Osteocyte (in vitro differentiated cells): ENCODE measurements at regions not wholly inside any gene's neighbourhood (a gene's known extent, or its start where the extent isn't known, plus 50 kb on each side); places are given as distances from the start of the nearest gene placed in this dataset.

Experiments
- DNase-seq: peaks from one replicate; pipeline ENCODE4 v3.0.0; 2021; ENCODE audit warnings: mixed read lengths; ENCODE audit not compliant: unreplicated experiment; ENCODE audit errors: extremely low spot score
- H3K27ac Mint-ChIP-seq: one replicate; pipeline ENCODE4 v1.8.0; 2021; ENCODE audit warnings: mild to moderate bottlenecking, mixed read lengths; ENCODE audit not compliant: unreplicated experiment
- H3K27me3 Mint-ChIP-seq: one replicate; pipeline ENCODE4 v1.8.0; 2021; ENCODE audit warnings: mixed read lengths; ENCODE audit not compliant: unreplicated experiment
- H3K36me3 Mint-ChIP-seq: one replicate; pipeline ENCODE4 v1.8.0; 2021; ENCODE audit warnings: mixed read lengths; ENCODE audit not compliant: unreplicated experiment
- H3K4me1 Mint-ChIP-seq: one replicate; pipeline ENCODE4 v1.8.0; 2021; ENCODE audit warnings: mixed read lengths; ENCODE audit not compliant: unreplicated experiment
- H3K4me3 Mint-ChIP-seq: one replicate; pipeline ENCODE4 v1.8.0; 2021; ENCODE audit warnings: mild to moderate bottlenecking, moderate library complexity, mixed read lengths; ENCODE audit not compliant: unreplicated experiment
- H3K9me3 Mint-ChIP-seq: one replicate; pipeline ENCODE4 v1.8.0; 2021; ENCODE audit warnings: mixed read lengths; ENCODE audit not compliant: unreplicated experiment
- TF ChIP-seq, protein P1 (sequence below): fragments of 200-600 bp; sonication (generic); IDR thresholded peaks from 2 replicates; pipeline ENCODE4 v1.5.0; 2021; ENCODE audit warnings: antibody characterized with exemption, mild to moderate bottlenecking, moderate library complexity

DNA sequence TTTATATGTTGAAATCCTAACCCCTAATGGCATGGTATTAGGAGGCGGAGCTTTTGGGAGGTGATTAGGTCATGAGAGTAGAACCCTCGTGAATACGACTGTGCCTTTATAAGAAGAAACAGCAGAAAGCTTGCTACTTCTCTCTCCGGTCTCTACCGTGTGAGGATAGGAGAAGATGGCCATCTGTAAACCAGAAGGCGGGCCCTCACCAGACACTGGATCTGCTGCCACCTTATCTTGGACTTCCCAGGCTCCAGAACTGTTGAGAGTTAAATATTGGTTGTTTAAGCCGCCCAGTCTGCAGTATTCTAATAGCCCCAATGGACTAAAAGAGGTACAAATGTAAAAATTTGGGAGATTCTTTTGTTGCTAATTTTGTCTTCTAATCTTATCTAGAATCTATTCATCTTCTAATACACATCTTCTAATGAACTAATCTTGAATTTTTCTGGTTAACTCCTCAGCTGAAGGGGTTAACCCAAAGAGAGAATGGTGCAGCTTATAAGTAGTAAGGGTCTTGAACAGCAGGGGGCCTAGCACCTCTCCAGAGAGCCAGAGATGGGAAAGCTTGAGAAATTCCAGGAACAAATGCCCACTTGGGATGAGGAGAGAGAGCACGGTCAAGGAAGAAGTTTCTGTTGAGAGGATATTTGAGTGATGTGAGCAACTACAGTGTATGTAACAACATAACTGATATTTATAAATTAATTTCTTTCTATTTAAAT, 264.0 kb upstream of the GRIP1 start:
- peaks cover 8% of the 10 kb centered on the region for H3K4me1 Mint-ChIP-seq
- H3K27me3 Mint-ChIP-seq, result no peaks in the 10 kb centered on the region
- TF ChIP-seq, protein P1, sequence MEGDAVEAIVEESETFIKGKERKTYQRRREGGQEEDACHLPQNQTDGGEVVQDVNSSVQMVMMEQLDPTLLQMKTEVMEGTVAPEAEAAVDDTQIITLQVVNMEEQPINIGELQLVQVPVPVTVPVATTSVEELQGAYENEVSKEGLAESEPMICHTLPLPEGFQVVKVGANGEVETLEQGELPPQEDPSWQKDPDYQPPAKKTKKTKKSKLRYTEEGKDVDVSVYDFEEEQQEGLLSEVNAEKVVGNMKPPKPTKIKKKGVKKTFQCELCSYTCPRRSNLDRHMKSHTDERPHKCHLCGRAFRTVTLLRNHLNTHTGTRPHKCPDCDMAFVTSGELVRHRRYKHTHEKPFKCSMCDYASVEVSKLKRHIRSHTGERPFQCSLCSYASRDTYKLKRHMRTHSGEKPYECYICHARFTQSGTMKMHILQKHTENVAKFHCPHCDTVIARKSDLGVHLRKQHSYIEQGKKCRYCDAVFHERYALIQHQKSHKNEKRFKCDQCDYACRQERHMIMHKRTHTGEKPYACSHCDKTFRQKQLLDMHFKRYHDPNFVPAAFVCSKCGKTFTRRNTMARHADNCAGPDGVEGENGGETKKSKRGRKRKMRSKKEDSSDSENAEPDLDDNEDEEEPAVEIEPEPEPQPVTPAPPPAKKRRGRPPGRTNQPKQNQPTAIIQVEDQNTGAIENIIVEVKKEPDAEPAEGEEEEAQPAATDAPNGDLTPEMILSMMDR, result no peak
- no peaks in the 10 kb centered on the region for H3K36me3 Mint-ChIP-seq
- no peaks in the 10 kb centered on the region for H3K9me3 Mint-ChIP-seq
- no peak overlapping the region for H3K27ac Mint-ChIP-seq
- no peak overlapping the region for H3K4me3 Mint-ChIP-seq
- no peak for DNase-seq

DNA sequence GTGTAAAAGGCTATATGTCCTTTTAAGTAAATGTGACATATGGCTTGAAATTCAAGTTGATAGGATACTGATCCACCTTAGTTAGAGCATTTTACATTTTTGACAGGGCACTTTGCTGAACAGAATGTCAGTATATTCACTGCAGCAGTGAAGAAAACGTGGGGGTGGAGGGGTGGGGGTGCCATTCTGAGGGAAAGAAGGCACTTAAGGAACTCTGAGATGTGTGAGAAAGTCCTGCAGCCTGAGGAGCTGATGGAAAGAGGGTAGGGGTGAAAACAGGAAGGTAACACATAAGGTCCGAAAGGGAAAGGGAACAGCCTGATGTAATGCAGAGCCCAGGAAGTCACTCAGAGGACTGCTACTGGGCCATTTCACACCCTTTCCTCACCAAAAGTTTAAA, 265.5 kb upstream of the GRIP1 start:
- no peak for DNase-seq
- Mint-ChIP-seq H3K36me3 (no peaks in the 10 kb centered on the region), H3K4me3 (no peak overlapping the region), H3K9me3 (no peaks in the 10 kb centered on the region), H3K4me1 (peaks cover 8% of the 10 kb centered on the region), H3K27ac (no peak overlapping the region), H3K27me3 (peaks cover 5% of the 10 kb centered on the region)
- TF ChIP-seq, protein P1, result no peak

DNA sequence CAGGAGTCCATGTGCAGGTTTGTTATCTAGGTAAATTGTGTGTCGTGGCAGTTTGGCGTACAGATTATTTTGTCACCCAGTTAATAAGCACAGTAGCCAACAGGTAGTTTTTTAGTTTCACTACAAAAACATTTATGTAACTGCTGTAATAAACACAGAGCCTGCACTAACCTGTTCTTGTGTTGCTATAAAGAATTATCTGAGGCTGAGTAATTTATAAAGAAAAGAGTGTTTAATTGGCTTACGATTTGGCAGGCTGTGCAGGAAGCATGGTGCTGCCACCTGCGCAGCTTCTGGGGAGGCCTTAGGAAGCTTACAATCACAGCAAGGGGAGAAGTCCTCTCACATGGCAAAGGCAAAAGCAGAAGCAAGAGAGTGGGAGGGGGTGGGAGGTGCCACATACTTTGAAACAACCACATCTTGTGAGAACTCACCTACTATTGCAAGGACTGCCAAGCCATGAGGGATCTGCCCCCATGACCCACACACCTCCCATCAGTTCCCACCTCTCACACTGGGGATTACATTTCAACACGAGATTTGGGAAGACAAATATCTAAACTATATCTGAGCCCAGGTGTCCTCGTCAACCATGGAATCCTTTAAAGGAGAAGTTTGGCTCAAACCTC, 266.4 kb upstream of the GRIP1 start:
- Mint-ChIP-seq H3K27ac (no peak overlapping the region), H3K27me3 (peaks cover 5% of the 10 kb centered on the region), H3K36me3 (no peaks in the 10 kb centered on the region), H3K9me3 (no peaks in the 10 kb centered on the region), H3K4me1 (peaks cover 7% of the 10 kb centered on the region), H3K4me3 (no peak overlapping the region)
- DNase-seq, result no peak
- TF ChIP-seq, protein P1, result no peak

DNA sequence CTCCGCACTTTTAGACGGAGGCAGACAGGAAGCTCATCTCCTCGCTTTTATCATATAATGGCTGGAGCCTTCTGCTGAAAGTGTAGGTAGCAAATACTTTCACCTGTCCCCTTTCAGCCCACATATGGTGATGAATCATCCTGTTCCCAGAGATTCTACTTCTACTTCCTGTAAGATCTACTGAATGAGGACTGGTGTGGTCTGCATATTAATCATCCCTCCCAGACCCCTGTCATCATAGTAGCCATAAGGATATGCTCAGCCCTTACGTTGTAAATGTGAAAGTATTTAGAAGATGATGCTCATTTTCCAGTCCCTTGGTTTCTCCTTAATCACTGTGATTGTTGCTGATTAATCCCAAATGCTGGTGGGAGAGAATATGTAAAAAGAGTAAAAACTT, 268.2 kb upstream of the GRIP1 start:
- Mint-ChIP-seq H3K9me3 (no peaks in the 10 kb centered on the region), H3K4me1 (no peaks in the 10 kb centered on the region), H3K4me3 (no peak overlapping the region), H3K27ac (no peak overlapping the region), H3K36me3 (no peaks in the 10 kb centered on the region), H3K27me3 (peaks cover 5% of the 10 kb centered on the region)
- TF ChIP-seq, protein P1, result no peak
- DNase-seq, result no peak

DNA sequence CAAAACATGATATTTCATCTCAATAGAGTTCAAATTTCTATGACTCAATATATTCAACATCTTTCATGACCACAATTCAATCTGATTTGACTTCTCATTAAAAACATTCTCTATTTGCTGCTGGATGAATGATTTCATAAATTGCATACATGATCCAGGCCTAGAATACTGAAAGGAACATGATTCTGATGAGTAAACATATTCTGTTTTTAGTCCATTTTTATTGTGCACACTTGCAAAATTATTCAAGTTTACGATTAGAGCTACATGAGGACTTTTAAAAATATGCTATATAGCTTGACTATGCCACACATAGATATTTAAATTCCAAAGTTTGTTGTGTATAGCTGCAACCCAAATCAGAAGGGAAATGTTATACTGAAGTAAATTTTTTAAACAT, 273.8 kb upstream of the GRIP1 start:
- no peaks in the 10 kb centered on the region for H3K9me3 Mint-ChIP-seq
- H3K27me3 Mint-ChIP-seq, result peaks cover 5% of the 10 kb centered on the region
- no peak overlapping the region for H3K27ac Mint-ChIP-seq
- no peak overlapping the region for H3K4me3 Mint-ChIP-seq
- TF ChIP-seq, protein P1, result no peak
- no peaks in the 10 kb centered on the region for H3K36me3 Mint-ChIP-seq
- H3K4me1 Mint-ChIP-seq, result no peaks in the 10 kb centered on the region
- DNase-seq, result no peak
